ENCODE measurements at regions not wholly inside any gene's neighbourhood (a gene's known extent, or its start where the extent isn't known, plus 50 kb on each side); places are given as distances from the start of the nearest gene placed in this dataset.

DNA sequence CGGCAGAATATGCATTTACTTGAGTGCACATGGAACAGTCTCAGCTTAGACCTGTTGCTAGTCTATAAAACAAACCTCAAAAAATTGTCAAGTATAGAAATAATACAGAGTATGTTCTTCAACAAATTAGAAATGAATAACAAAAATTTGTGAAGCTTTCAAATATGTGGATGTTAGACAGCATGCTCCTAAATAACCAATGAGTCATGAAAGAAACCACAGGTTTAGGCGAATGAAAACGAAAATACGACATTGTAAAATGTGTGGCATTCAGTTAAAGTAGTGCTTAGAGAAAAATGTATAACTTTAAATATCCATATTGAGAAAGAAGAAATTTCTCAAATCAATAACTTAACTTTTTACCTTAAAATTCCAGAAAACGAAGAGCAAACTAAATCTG lies 760.0 kb upstream of the SORCS1 start:
- DNase-seq (ENCODE audit: low read depth, low spot score) = no peak
- Mint-ChIP-seq H3K4me1 (no peaks in the 10 kb centered on the region), H3K4me3 (no peak overlapping the region), H3K27ac (ENCODE audit: unreplicated experiment) (no peak overlapping the region), H3K36me3 (ENCODE audit: low read depth) (no peaks in the 10 kb centered on the region), H3K27me3 (ENCODE audit: low read depth) (no peaks in the 10 kb centered on the region), H3K9me3 (peaks cover 6% of the 10 kb centered on the region)
- TF ChIP-seq CTCF (conservative IDR thresholded peaks at IDR 0.05) = no peak

GRCh38 chr10:107919626-107920235 lies 755.2 kb upstream of the SORCS1 start:
- Mint-ChIP-seq H3K9me3 (peaks cover 8% of the 10 kb centered on the region), H3K36me3 (ENCODE audit: low read depth) (no peaks in the 10 kb centered on the region), H3K4me3 (no peak overlapping the region), H3K4me1 (peaks cover 9% of the 10 kb centered on the region), H3K27ac (ENCODE audit: unreplicated experiment) (no peak overlapping the region), H3K27me3 (ENCODE audit: low read depth) (peaks cover 22% of the 10 kb centered on the region)
- DNase-seq (ENCODE audit: low read depth, low spot score) = no peak
- no peak for TF ChIP-seq CTCF (conservative IDR thresholded peaks at IDR 0.05)

GRCh38 chr10:107918171-107918570 lies 753.7 kb upstream of the SORCS1 start:
- no peak for TF ChIP-seq CTCF (conservative IDR thresholded peaks at IDR 0.05)
- Mint-ChIP-seq H3K9me3 (peaks cover 8% of the 10 kb centered on the region), H3K36me3 (ENCODE audit: low read depth) (no peaks in the 10 kb centered on the region), H3K4me3 (no peak overlapping the region), H3K27me3 (ENCODE audit: low read depth) (peaks cover 36% of the 10 kb centered on the region), H3K4me1 (peaks cover 22% of the 10 kb centered on the region), H3K27ac (ENCODE audit: unreplicated experiment) (no peak overlapping the region)
- no peak for DNase-seq (ENCODE audit: low read depth, low spot score)

- DNase-seq (ENCODE audit: low read depth, low spot score) = no peak
- H3K27me3 Mint-ChIP-seq (ENCODE audit: low read depth) = peaks cover 49% of the 10 kb centered on the region
- H3K27ac Mint-ChIP-seq (ENCODE audit: unreplicated experiment) = no peak overlapping the region
- H3K36me3 Mint-ChIP-seq (ENCODE audit: low read depth) = no peaks in the 10 kb centered on the region
- H3K9me3 Mint-ChIP-seq = peaks cover 4% of the 10 kb centered on the region
- no peak for TF ChIP-seq CTCF (conservative IDR thresholded peaks at IDR 0.05)
- peak overlapping the region; percentile 86 for H3K4me3 Mint-ChIP-seq
- H3K4me1 Mint-ChIP-seq = peaks cover 22% of the 10 kb centered on the region
Observed at GRCh38 chr10:107915215-107915610, 750.7 kb upstream of the SORCS1 start.

DNA sequence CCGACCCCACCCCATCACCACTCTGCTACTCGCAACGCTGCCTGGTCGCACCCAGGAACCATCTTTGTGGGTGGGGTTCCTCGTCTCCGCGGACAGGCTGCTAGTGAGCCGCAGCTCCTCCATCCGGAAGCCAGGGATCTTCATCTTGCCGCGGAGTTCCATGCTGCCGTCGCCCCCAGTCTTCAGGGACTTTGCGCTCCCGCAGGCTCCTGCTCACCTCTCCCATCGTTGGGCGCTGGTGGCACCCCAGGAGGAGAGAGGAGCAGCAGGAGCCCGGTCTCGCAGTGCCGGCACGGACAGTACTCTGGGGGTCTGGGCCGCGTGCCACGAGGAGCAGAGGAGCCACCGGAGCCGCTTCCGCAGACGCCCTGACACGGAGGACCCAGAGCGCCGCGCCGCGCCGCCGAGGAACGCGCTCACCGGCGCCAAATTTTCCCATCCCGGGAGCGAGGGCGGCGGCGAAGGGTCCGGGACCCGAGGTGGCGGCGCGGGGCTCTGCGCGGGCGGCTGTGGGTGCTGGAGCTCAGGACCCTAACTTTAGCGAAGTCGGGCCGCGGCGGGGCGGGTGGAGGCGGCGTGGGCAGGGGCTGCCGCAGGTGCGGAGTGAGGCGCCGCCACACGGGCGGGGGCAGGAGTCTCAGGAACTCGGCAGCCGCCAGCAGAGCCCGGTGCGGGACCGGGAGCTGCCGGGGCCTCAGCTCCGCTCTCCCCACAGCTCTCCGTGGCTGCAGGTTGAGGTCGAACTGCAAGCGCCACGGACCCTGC lies 750.1 kb upstream of the SORCS1 start:
- peak; percentile 20 for TF ChIP-seq CTCF (conservative IDR thresholded peaks at IDR 0.05)
- Mint-ChIP-seq H3K36me3 (ENCODE audit: low read depth) (no peaks in the 10 kb centered on the region), H3K27me3 (ENCODE audit: low read depth) (peaks cover 49% of the 10 kb centered on the region), H3K9me3 (peaks cover 4% of the 10 kb centered on the region), H3K4me3 (peak overlapping the region; percentile 86), H3K4me1 (peaks cover 22% of the 10 kb centered on the region), H3K27ac (ENCODE audit: unreplicated experiment) (no peak overlapping the region)
- DNase-seq (ENCODE audit: low read depth, low spot score) = peak; percentile 18

Data from neural crest cell (in vitro differentiated cells).